ENCODE measurements at regions not wholly inside any gene's neighbourhood (a gene's known extent, or its start where the extent isn't known, plus 50 kb on each side); places are given as distances from the start of the nearest gene placed in this dataset.

- Histone ChIP-seq H3K4me3 (no peak overlapping the region), H3K9me3 (no peaks in the 10 kb centered on the region), H3K27ac (no peak overlapping the region), H3K27me3 (no peaks in the 10 kb centered on the region), H3K4me1 (no peaks in the 10 kb centered on the region), H3K36me3 (no peaks in the 10 kb centered on the region)
- no peak for TF ChIP-seq CTCF (IDR thresholded peaks at IDR 0.05)
- no peak for DNase-seq (ENCODE audit: low spot score)
These were observed 1178.5 kb upstream of the MIR17HG start for GRCh38 chr13:90168953-90169352.

GRCh38 chr13:90170208-90170607 lies 1177.3 kb upstream of the MIR17HG start:
- H3K4me1 ChIP-seq, result no peaks in the 10 kb centered on the region
- H3K9me3 ChIP-seq, result no peaks in the 10 kb centered on the region
- H3K27ac ChIP-seq, result no peak overlapping the region
- no peaks in the 10 kb centered on the region for H3K36me3 ChIP-seq
- no peak for DNase-seq (ENCODE audit: low spot score)
- H3K4me3 ChIP-seq, result no peak overlapping the region
- no peaks in the 10 kb centered on the region for H3K27me3 ChIP-seq
- TF ChIP-seq CTCF (IDR thresholded peaks at IDR 0.05), result no peak

GRCh38 chr13:90171649-90172048 lies 1175.8 kb upstream of the MIR17HG start:
- Histone ChIP-seq H3K9me3 (no peaks in the 10 kb centered on the region), H3K36me3 (no peaks in the 10 kb centered on the region), H3K27ac (no peak overlapping the region), H3K4me1 (no peaks in the 10 kb centered on the region), H3K4me3 (no peak overlapping the region), H3K27me3 (no peaks in the 10 kb centered on the region)
- no peak for DNase-seq (ENCODE audit: low spot score)
- no peak for TF ChIP-seq CTCF (IDR thresholded peaks at IDR 0.05)

GRCh38 chr13:90177512-90177911 lies 1170.0 kb upstream of the MIR17HG start:
- no peaks in the 10 kb centered on the region for H3K9me3 ChIP-seq
- H3K4me1 ChIP-seq, result no peaks in the 10 kb centered on the region
- H3K4me3 ChIP-seq, result no peak overlapping the region
- no peak for TF ChIP-seq CTCF (IDR thresholded peaks at IDR 0.05)
- H3K27me3 ChIP-seq, result no peaks in the 10 kb centered on the region
- no peak overlapping the region for H3K27ac ChIP-seq
- DNase-seq (ENCODE audit: low spot score), result no peak
- H3K36me3 ChIP-seq, result no peaks in the 10 kb centered on the region

GRCh38 chr13:90184355-90184754 lies 1163.1 kb upstream of the MIR17HG start:
- no peak for DNase-seq (ENCODE audit: low spot score)
- Histone ChIP-seq H3K9me3 (no peaks in the 10 kb centered on the region), H3K27ac (no peak overlapping the region)

More at GRCh38 chr13:90184355-90184754, 1163.1 kb upstream of the MIR17HG start:
- H3K4me1 ChIP-seq, result no peaks in the 10 kb centered on the region
- no peaks in the 10 kb centered on the region for H3K27me3 ChIP-seq
- H3K4me3 ChIP-seq, result no peak overlapping the region
- no peaks in the 10 kb centered on the region for H3K36me3 ChIP-seq
- TF ChIP-seq CTCF (IDR thresholded peaks at IDR 0.05), result no peak

Data from right atrium auricular region (tissue), 2 donors.